Body of pancreas (tissue), 4 donors: ENCODE measurements at regions not wholly inside any gene's neighbourhood (a gene's known extent, or its start where the extent isn't known, plus 50 kb on each side); places are given as distances from the start of the nearest gene placed in this dataset.

ENCODE experiments used
- ATAC-seq: fragments of 150-250 bp; one replicate; pipeline ENCODE4 v1.9.1; 2016
- DNase-seq, 4 donors: peaks; one replicate each; pipeline ENCODE4 v3.0.0-alpha.2; 2019
- H3K27ac ChIP-seq, 4 donors: fragments of 200-600 bp; sonication (generic); 1 replicate in 3 of 4; 2 replicates in 1 of 4; pipeline versions ENCODE4 v1.5.1 to v1.6.1; 2016 to 2019; ENCODE audit warnings: mild to moderate bottlenecking in 1 of 4, mixed read lengths in 1 of 4, moderate library complexity in 1 of 4
- H3K27me3 ChIP-seq, 2 donors: fragments of 200-600 bp; sonication (generic); one replicate each; pipeline ENCODE4 v1.6.0; 2016; ENCODE audit warnings: mild to moderate bottlenecking in 1 of 2
- H3K36me3 ChIP-seq, 2 donors: fragments of 200-600 bp; sonication (generic); replicated peaks in 1 of 2; 2 replicates each; pipeline ENCODE4 v1.5.1; 2016; ENCODE audit warnings: low read depth in 2 of 2; ENCODE audit not compliant: insufficient read depth in 1 of 2
- H3K4me1 ChIP-seq: fragments of 200-600 bp; sonication (generic); one replicate; pipeline ENCODE4 v1.6.0; 2016
- H3K4me3 ChIP-seq, 2 donors: fragments of 200-600 bp; sonication (generic); 1 replicate in 1 of 2; 2 replicates in 1 of 2; pipeline ENCODE4 v1.5.1; 2016 to 2019
- H3K9me3 ChIP-seq, 3 donors: fragments of 200-600 bp; sonication (generic); 1 replicate in 2 of 3; 2 replicates in 1 of 3; pipeline ENCODE4 v1.5.1; 2016
- POLR2A ChIP-seq, 3 donors: fragments of 450-650 bp; IDR thresholded peaks; one replicate each; pipeline ENCODE4 v1.6.1; 2016; ENCODE audit warnings: antibody characterized with exemption in 3 of 3, mild to moderate bottlenecking in 2 of 3
- WGBS, 2 donors: methylation state at CpG; one replicate each; pipeline ENCODE4 v1.1.5; 2017; 5-methylcytosine and 5-hydroxymethylcytosine counted together
- intact Hi-C: fragments of 100-400 bp; cut with DNase I; formaldehyde crosslinking; loops from one replicate; pipeline ENCODE4 v1.15.1; 2023
- TF ChIP-seq, protein P1 (sequence below), 7 experiments: fragments of 450-650 bp in 4 of 7; fragments of 200-600 bp in 3 of 7; sonication (generic) in 3 of 7; IDR thresholded peaks; one replicate each; pipeline ENCODE4 v1.5.1; 2016 to 2019; ENCODE audit warnings: antibody characterized with exemption in 7 of 7

DNA sequence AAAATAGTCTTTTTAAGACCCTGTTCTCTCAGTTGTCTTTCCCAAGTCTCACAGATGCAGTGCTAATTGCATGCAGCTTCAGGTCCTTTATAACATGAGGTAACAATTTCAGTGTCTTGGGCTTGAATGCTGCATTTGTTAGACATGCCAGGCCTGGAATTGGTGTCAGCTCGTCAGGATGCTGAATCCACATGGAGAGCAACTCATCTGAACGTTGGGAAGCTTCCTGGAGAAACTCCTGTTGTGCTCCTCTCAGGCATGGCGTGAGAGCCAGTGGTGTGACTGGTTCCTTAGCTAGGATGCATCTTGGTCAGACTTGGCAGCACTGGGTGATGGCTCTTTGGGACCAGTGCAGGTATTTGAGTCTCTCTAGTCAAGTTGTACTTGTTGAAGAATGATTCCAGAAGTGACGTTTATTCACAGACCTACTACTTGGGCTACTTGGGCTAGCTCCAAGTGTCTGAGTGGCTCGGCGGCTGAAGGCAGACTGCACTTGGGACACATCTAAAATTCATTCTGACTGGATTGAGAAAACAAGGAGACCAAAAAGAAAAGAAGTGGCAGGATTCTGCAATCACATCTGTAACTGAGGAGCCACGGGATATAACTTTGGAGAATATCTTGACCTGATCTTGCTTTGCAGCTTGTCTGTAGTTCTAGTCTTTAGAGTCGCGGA is 134.8 kb upstream of the ARHGAP5 start:
- WGBS, 2 donors: 73 to 77% methylated on average over 9 of the region's 9 CpGs

DNA sequence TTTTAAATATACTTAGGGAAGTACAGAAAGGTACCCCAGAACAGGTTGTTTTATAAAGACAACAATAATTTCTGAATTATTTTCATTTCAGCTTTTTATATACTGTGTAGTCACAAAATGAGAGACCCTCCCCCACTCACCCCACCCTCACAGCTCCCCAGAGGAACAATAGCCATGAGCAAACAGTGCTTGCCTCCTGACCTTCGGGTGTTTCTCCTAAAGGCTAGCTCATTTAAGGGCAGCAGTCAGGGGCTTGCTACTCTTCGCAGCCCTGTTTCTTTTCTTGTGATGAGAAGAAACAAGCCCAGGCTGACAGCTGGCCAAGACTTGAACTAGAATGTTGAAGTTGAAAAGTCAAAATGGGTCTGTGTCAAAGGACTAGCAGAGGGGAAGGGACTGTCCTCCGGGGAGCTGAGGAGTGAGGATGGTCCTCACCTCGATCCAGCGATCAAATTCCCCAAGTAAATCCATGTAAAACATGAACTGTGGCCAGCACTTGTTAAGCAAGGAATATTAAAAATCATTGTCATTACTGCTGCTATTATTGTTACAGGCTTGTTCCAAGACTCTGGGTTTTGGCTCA is 133.8 kb upstream of the ARHGAP5 start:
- 66 to 76% methylated on average over 5 of the region's 5 CpGs for WGBS, 2 donors
- H3K4me1 ChIP-seq: no peaks in the 10 kb centered on the region
- no peak for ATAC-seq

More for the DNA sequence above, 134.8 kb upstream of the ARHGAP5 start:
- intact Hi-C loops: no loop called here
- no peaks in the 10 kb centered on the region for H3K9me3 ChIP-seq
- H3K36me3 ChIP-seq: no peaks in the 10 kb centered on the region
- ATAC-seq (no peak), DNase-seq (no peak)
- H3K4me1 ChIP-seq: no peaks in the 10 kb centered on the region
- H3K4me3 ChIP-seq: no peak overlapping the region
- no peak for TF ChIP-seq POLR2A (IDR thresholded peaks at IDR 0.05)
- H3K27ac ChIP-seq: no peak overlapping the region
- H3K27me3 ChIP-seq: no peaks in the 10 kb centered on the region

DNA sequence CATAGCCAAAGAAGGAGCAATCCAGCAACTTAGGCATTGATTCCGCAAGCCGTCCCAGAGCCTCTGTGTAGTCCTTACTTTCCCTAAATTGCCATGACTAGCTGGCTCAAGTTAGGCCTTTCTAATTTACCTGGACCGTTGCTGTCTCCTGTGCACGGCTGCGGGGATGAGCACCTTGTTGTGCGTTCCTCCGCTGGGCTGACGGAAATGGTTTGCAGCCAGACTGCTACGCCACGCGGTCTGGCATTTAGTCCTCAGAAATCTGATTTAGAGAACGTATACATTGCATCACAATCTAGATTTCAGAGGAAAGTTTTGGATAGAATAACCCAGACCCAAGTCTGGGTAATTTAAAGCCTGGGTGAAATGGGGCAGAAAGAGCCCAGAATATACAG is 133.2 kb upstream of the ARHGAP5 start:
- H3K36me3 ChIP-seq: no peaks in the 10 kb centered on the region
- no peaks in the 10 kb centered on the region for H3K4me1 ChIP-seq
- TF ChIP-seq, protein P1, sequence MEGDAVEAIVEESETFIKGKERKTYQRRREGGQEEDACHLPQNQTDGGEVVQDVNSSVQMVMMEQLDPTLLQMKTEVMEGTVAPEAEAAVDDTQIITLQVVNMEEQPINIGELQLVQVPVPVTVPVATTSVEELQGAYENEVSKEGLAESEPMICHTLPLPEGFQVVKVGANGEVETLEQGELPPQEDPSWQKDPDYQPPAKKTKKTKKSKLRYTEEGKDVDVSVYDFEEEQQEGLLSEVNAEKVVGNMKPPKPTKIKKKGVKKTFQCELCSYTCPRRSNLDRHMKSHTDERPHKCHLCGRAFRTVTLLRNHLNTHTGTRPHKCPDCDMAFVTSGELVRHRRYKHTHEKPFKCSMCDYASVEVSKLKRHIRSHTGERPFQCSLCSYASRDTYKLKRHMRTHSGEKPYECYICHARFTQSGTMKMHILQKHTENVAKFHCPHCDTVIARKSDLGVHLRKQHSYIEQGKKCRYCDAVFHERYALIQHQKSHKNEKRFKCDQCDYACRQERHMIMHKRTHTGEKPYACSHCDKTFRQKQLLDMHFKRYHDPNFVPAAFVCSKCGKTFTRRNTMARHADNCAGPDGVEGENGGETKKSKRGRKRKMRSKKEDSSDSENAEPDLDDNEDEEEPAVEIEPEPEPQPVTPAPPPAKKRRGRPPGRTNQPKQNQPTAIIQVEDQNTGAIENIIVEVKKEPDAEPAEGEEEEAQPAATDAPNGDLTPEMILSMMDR (IDR thresholded peaks at IDR 0.05): no peak
- no peak for TF ChIP-seq POLR2A (IDR thresholded peaks at IDR 0.05)
- no peaks in the 10 kb centered on the region for H3K27me3 ChIP-seq
- intact Hi-C loops: no loop called here
- H3K4me3 ChIP-seq: no peak overlapping the region
- WGBS, 2 donors: 90 to 93% methylated on average over 11 to 12 of the region's 12 CpGs
- H3K9me3 ChIP-seq: no peaks in the 10 kb centered on the region
- ATAC-seq (no peak), DNase-seq (no peak)
- H3K27ac ChIP-seq: no peak overlapping the region

More for the DNA sequence above, 133.8 kb upstream of the ARHGAP5 start:
- Histone ChIP-seq H3K4me3 (no peak overlapping the region), H3K27ac (no peak overlapping the region), H3K36me3 (no peaks in the 10 kb centered on the region), H3K27me3 (no peaks in the 10 kb centered on the region), H3K9me3 (no peaks in the 10 kb centered on the region)
- intact Hi-C loops: no loop called here
- TF ChIP-seq, protein P1 (IDR thresholded peaks at IDR 0.05): no peak
- no peak for TF ChIP-seq POLR2A (IDR thresholded peaks at IDR 0.05)
- no peak for DNase-seq

DNA sequence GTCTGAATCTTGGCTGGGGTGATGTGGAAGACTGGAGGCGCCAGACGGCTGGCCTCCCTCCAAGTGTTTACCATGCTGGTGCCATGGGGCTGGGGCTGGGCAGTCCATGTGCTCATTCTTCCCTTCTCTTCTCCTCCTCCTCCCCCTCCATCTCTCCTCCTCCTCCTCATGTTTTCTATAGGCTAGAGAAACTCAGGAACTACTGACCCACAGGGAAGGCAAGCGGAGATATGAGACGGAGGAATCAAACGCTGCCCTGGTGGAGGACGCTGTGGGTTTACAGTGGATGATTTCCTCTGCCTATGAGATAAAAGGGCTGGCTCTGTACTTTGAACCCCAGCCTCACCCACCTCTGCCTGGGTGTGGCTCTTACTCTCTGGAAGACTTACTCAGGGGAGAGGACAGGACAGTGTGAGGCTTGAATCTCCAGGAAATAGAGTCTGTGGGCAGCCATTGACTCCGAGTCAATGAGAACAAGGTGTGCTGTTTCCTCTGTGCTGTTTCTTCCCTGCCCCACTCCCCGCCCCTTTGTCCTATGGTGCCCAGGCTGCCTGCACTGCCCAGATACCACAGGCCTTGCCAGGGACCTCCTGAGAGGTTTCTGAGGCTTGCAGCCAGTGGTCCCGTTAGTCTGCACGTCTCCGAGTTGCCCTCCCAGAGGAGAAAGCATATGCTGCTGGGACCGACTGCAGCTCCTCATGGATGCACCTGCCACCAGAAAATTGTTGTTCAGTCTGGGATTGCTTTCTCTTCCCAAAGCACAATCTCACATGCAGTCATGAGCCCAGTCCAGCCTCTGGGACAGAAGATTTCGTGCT is 132.6 kb upstream of the ARHGAP5 start:
- H3K27ac ChIP-seq: no peak overlapping the region
- H3K36me3 ChIP-seq: no peaks in the 10 kb centered on the region
- DNase-seq (no peak), ATAC-seq (no peak)
- H3K9me3 ChIP-seq: no peaks in the 10 kb centered on the region
- 54 to 63% methylated on average over 12 to 13 of the region's 13 CpGs for WGBS, 2 donors
- no peak for TF ChIP-seq POLR2A (IDR thresholded peaks at IDR 0.05)
- TF ChIP-seq, protein P1 (IDR thresholded peaks at IDR 0.05): no peak
- no peak overlapping the region for H3K4me3 ChIP-seq
- no peaks in the 10 kb centered on the region for H3K4me1 ChIP-seq
- H3K27me3 ChIP-seq: no peaks in the 10 kb centered on the region
- intact Hi-C loops: no loop called here

DNA sequence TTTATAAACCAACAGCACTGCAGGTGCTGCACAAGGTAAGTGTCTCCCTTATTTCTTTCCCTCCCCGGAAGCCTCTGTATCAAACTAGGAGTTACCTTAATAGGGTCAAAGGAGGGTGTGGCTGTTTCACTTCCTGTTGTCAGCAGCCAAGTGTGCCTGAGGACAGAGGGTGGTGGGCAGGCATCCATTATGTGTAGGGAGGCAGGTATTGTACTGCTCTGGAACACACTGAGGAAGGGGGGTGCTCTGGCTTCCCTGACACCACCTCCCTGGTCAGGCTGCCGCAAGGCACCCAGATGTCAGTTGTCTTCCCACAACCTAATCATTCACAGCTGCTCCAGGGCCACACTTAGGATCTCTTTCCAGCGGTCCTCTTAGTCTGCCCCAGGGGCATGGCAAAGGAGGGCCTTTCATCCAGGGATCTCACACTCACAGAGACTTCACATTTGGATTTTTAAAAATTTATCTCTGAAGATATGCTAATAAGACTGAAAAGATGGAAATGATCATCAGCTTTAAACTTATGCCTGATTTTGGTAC is 132.0 kb upstream of the ARHGAP5 start:
- no peak for ATAC-seq
- no peak for TF ChIP-seq POLR2A (IDR thresholded peaks at IDR 0.05)
- TF ChIP-seq, protein P1 (IDR thresholded peaks at IDR 0.05): no peak

More for the DNA sequence above, 132.0 kb upstream of the ARHGAP5 start:
- H3K27me3 ChIP-seq: no peaks in the 10 kb centered on the region
- no peak for DNase-seq
- no peaks in the 10 kb centered on the region for H3K4me1 ChIP-seq
- no peak overlapping the region for H3K4me3 ChIP-seq
- H3K36me3 ChIP-seq: no peaks in the 10 kb centered on the region
- H3K9me3 ChIP-seq: no peaks in the 10 kb centered on the region
- 78 to 94% methylated on average over 3 of the region's 3 CpGs for WGBS, 2 donors
- intact Hi-C loops: no loop called here
- no peak overlapping the region for H3K27ac ChIP-seq
